Suppressor macrophage treated with lipopolysaccharide for 1 hour (primary cell): ENCODE measurements at regions not wholly inside any gene's neighbourhood (a gene's known extent, or its start where the extent isn't known, plus 50 kb on each side); places are given as distances from the start of the nearest gene placed in this dataset.

ENCODE experiments used
- DNase-seq, 3 donors: peaks; one replicate each; pipeline ENCODE4 v3.0.0-alpha.2; 2020 to 2022

DNA sequence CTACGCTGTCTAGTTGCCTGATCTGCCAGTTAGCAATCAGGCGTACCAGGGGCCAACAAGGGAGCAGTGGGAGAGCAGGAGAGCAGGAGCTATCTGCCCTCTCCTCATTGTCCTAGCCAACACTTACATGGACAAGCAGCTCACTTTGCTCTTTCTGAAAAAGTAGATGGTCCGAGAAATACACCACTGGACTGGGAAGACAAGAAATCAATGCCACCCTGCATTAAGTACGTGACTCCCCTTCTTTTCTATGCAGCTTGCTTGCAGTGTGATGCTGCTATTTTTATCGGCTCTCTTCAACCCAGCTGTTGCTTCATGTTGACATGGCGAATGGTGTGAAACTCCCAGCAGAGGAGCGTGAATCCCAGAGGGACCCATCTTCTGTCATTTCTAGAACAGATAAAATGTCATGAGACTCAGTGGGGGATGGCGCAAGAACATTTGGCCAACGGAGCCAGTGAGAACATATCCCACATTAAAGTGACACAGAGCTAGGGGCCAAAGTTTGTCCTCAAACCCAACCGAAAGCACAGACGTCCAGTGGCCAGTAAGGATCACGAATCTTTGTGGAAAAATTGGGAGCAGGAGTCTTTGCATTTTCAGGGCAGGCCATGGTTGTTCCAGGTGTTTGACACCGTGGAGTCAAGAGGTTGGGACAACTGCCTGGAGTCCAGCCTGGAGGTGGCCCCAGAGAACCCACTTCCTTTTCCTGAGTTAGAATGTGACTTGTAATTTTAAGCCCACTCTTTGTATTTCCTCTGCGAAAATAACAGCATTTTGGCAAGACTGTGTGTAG is 53.7 kb upstream of the MEF2A start:
- peak; percentile 76 to 80 (median 77) for DNase-seq

DNA sequence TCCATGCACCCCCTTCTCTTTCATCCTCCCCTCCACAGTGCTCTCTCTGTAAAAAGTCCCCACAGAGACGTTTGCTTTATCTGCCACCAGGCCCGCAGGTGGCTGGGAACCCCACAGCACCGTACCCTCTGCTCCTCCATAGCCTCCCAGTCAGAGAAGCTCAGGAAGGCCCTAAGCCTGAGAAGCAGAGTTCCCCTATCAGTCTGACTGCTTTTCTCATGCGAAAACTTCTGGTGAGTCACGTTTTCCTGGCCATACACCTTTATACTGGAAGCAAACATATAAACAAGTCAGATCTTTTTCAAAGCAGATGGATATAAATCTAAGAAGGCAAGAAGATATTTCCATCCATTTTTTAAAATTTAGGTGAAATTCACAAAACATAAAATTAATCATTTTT is 51.5 kb upstream of the MEF2A start:
- DNase-seq, result no peak
